ENCODE measurements at regions not wholly inside any gene's neighbourhood (a gene's known extent, or its start where the extent isn't known, plus 50 kb on each side); places are given as distances from the start of the nearest gene placed in this dataset.

DNA sequence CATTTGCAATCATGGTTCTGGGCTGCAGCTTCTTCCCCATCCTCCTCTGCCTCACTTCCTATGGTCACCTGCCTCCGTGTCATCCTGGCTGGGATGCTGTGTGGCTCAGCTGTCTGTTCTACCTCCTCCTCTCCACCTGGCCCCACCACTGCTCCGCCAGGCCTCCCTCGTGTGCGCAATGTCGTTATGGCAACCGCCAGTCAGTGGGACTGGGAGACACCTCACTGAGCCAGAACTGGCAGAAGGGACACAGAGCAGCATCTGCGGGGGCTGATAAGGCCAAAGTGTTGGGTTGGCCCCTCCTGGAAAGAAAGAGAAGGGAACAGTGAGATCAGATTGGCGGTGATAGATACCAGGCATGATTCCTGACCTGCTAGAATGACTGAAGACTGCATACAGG is 527.5 kb downstream of the INHBA start:
- no peaks in the 10 kb centered on the region for H3K79me2 ChIP-seq (ENCODE audit: low read depth)
- H3K4me3 ChIP-seq, result no peak overlapping the region
- no peaks in the 10 kb centered on the region for H3F3A ChIP-seq (ENCODE audit: low read depth)
- H3K9me3 ChIP-seq (ENCODE audit: low read depth), result no peaks in the 10 kb centered on the region
- no peaks in the 10 kb centered on the region for H3K27me3 ChIP-seq
- no peak overlapping the region for H3K27ac ChIP-seq
- H3K36me3 ChIP-seq, result no peaks in the 10 kb centered on the region
- H3K4me3 Mint-ChIP-seq, result no peak overlapping the region
- no peaks in the 10 kb centered on the region for H3K36me3 Mint-ChIP-seq
- DNase-seq (ENCODE audit: low spot score), result no peak
- no peak for TF ChIP-seq EZH2phosphoT487 (IDR thresholded peaks at IDR 0.05)
- TF ChIP-seq EZH2 (IDR thresholded peaks at IDR 0.05), result no peak
- TF ChIP-seq, protein P1, sequence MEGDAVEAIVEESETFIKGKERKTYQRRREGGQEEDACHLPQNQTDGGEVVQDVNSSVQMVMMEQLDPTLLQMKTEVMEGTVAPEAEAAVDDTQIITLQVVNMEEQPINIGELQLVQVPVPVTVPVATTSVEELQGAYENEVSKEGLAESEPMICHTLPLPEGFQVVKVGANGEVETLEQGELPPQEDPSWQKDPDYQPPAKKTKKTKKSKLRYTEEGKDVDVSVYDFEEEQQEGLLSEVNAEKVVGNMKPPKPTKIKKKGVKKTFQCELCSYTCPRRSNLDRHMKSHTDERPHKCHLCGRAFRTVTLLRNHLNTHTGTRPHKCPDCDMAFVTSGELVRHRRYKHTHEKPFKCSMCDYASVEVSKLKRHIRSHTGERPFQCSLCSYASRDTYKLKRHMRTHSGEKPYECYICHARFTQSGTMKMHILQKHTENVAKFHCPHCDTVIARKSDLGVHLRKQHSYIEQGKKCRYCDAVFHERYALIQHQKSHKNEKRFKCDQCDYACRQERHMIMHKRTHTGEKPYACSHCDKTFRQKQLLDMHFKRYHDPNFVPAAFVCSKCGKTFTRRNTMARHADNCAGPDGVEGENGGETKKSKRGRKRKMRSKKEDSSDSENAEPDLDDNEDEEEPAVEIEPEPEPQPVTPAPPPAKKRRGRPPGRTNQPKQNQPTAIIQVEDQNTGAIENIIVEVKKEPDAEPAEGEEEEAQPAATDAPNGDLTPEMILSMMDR (IDR thresholded peaks at IDR 0.05), result no peak
- no peak overlapping the region for H3K27ac Mint-ChIP-seq
- H4K20me1 ChIP-seq (ENCODE audit: low read depth), result no peaks in the 10 kb centered on the region
- H3K27me3 Mint-ChIP-seq (ENCODE audit: insufficient read depth, low read depth), result peaks cover 2% of the 10 kb centered on the region
- H3K4me1 Mint-ChIP-seq, result no peaks in the 10 kb centered on the region
- H3K4me1 ChIP-seq, result peaks cover 10% of the 10 kb centered on the region
- no peak overlapping the region for H3K4me2 ChIP-seq
- peak overlapping the region; percentile 14 for H2AFZ ChIP-seq (replicated peaks)
- no peaks in the 10 kb centered on the region for H3K9me3 Mint-ChIP-seq
- no peak overlapping the region for H3K9ac ChIP-seq

- TF ChIP-seq EZH2phosphoT487 (IDR thresholded peaks at IDR 0.05) (no peak), EZH2 (IDR thresholded peaks at IDR 0.05) (no peak)
- TF ChIP-seq, protein P1 (IDR thresholded peaks at IDR 0.05), result no peak
- Histone ChIP-seq H3K9ac (no peak overlapping the region), H4K20me1 (ENCODE audit: low read depth) (no peaks in the 10 kb centered on the region), H3K36me3 (no peaks in the 10 kb centered on the region), H2AFZ (replicated peaks) (no peak overlapping the region), H3K27me3 (no peaks in the 10 kb centered on the region), H3K4me2 (no peak overlapping the region), H3K27ac (no peak overlapping the region), H3K4me1 (peaks cover 10% of the 10 kb centered on the region), H3K4me3 (no peak overlapping the region), H3K9me3 (ENCODE audit: low read depth) (no peaks in the 10 kb centered on the region), H3K79me2 (ENCODE audit: low read depth) (no peaks in the 10 kb centered on the region), H3F3A (ENCODE audit: low read depth) (no peaks in the 10 kb centered on the region)
- no peaks in the 10 kb centered on the region for H3K9me3 Mint-ChIP-seq
- H3K27ac Mint-ChIP-seq, result no peak overlapping the region
- H3K36me3 Mint-ChIP-seq, result no peaks in the 10 kb centered on the region
- no peaks in the 10 kb centered on the region for H3K4me1 Mint-ChIP-seq
- H3K4me3 Mint-ChIP-seq, result no peak overlapping the region
- DNase-seq (ENCODE audit: low spot score), result no peak
- H3K27me3 Mint-ChIP-seq (ENCODE audit: insufficient read depth, low read depth), result peaks cover 2% of the 10 kb centered on the region
Observed at GRCh38 chr7:41174521-41174920, 528.4 kb downstream of the INHBA start.

GRCh38 chr7:41170466-41170865 is 532.4 kb downstream of the INHBA start:
- H3K9me3 Mint-ChIP-seq, result no peaks in the 10 kb centered on the region
- no peaks in the 10 kb centered on the region for H3K79me2 ChIP-seq (ENCODE audit: low read depth)
- no peaks in the 10 kb centered on the region for H4K20me1 ChIP-seq (ENCODE audit: low read depth)
- no peak overlapping the region for H3K4me3 ChIP-seq
- H3K36me3 ChIP-seq, result no peaks in the 10 kb centered on the region
- peaks cover 2% of the 10 kb centered on the region for H3K27me3 Mint-ChIP-seq (ENCODE audit: insufficient read depth, low read depth)
- no peak overlapping the region for H3K4me2 ChIP-seq
- H3K27ac Mint-ChIP-seq, result no peak overlapping the region
- no peaks in the 10 kb centered on the region for H3K4me1 ChIP-seq
- no peaks in the 10 kb centered on the region for H3F3A ChIP-seq (ENCODE audit: low read depth)
- TF ChIP-seq EZH2 (IDR thresholded peaks at IDR 0.05) (no peak), EZH2phosphoT487 (IDR thresholded peaks at IDR 0.05) (no peak)
- TF ChIP-seq, protein P1 (IDR thresholded peaks at IDR 0.05), result no peak
- no peak overlapping the region for H3K27ac ChIP-seq
- no peak for DNase-seq (ENCODE audit: low spot score)
- H3K9me3 ChIP-seq (ENCODE audit: low read depth), result no peaks in the 10 kb centered on the region
- no peaks in the 10 kb centered on the region for H3K4me1 Mint-ChIP-seq
- no peaks in the 10 kb centered on the region for H3K36me3 Mint-ChIP-seq
- H3K27me3 ChIP-seq, result no peaks in the 10 kb centered on the region
- no peak overlapping the region for H2AFZ ChIP-seq (replicated peaks)
- no peak overlapping the region for H3K4me3 Mint-ChIP-seq
- no peak overlapping the region for H3K9ac ChIP-seq

Data from neural progenitor cell (in vitro differentiated cells).